Loucy (cell line): ENCODE measurements at regions not wholly inside any gene's neighbourhood (a gene's known extent, or its start where the extent isn't known, plus 50 kb on each side); places are given as distances from the start of the nearest gene placed in this dataset.

Source experiments
- EZH2phosphoT487 ChIP-seq: fragments of 200-600 bp; IDR thresholded peaks from 2 replicates; pipeline ENCODE4 v1.6.1; 2018; ENCODE audit warnings: antibody characterized with exemption, mild to moderate bottlenecking, moderate library complexity, borderline replicate concordance
- TF ChIP-seq, protein P1 (sequence below): fragments of 200-600 bp; sonication (generic); conservative IDR thresholded peaks from 2 replicates; pipeline ENCODE4 v1.5.1; 2014; ENCODE audit warnings: mild to moderate bottlenecking, antibody characterized with exemption, low read length

DNA sequence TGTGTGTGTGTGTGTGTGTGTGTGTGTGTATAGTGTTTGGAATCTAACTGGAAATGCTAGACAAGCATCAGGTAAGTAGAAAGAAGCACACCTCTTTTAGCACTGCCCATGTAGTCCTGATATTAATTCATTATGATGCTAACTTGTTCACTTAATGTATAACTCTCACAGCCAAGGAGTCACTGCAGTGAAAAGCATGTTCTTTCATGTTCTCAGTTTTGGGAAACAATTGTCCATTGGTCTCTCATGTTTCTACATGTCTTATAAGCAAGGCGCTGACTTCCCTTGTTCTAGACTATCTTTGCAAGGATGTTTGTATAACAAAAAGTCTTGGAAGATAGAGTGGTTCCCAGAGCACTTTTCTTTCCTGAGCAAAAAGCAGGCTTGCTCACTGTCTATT lies 148.8 kb upstream of the TNPO1 start:
- TF ChIP-seq, protein P1, sequence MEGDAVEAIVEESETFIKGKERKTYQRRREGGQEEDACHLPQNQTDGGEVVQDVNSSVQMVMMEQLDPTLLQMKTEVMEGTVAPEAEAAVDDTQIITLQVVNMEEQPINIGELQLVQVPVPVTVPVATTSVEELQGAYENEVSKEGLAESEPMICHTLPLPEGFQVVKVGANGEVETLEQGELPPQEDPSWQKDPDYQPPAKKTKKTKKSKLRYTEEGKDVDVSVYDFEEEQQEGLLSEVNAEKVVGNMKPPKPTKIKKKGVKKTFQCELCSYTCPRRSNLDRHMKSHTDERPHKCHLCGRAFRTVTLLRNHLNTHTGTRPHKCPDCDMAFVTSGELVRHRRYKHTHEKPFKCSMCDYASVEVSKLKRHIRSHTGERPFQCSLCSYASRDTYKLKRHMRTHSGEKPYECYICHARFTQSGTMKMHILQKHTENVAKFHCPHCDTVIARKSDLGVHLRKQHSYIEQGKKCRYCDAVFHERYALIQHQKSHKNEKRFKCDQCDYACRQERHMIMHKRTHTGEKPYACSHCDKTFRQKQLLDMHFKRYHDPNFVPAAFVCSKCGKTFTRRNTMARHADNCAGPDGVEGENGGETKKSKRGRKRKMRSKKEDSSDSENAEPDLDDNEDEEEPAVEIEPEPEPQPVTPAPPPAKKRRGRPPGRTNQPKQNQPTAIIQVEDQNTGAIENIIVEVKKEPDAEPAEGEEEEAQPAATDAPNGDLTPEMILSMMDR, result no peak
- no peak for TF ChIP-seq EZH2phosphoT487
